ENCODE measurements at regions not wholly inside any gene's neighbourhood (a gene's known extent, or its start where the extent isn't known, plus 50 kb on each side); places are given as distances from the start of the nearest gene placed in this dataset.
"Not testable (repeated sequence)": the region's sequence is repeated elsewhere in the genome, so short reads cannot be mapped to it uniquely, and the experiment has no call there.

- Histone ChIP-seq H3K27ac (ENCODE audit: low read depth in 2 of 2, low read length in 1 of 2) (no peak overlapping the region), H3K4me1 (ENCODE audit: control insufficient read depth in 2 of 2, insufficient read depth in 2 of 2, low read length in 1 of 2) (no peaks in the 10 kb centered on the region), H3K9me3 (ENCODE audit: control insufficient read depth in 2 of 2, insufficient read depth in 1 of 2, low read depth in 1 of 2, low read length in 1 of 2) (no peaks in the 10 kb centered on the region), H3K27me3 (ENCODE audit: control insufficient read depth in 1 of 2, insufficient read depth in 2 of 2, low read length in 2 of 2) (no peaks in the 10 kb centered on the region), H3K36me3 (ENCODE audit: control insufficient read depth in 2 of 2, insufficient read depth in 2 of 2, low read length in 1 of 2) (no peaks in the 10 kb centered on the region), H3K4me3 (ENCODE audit: low read depth in 1 of 2, low read length in 2 of 2) (no peak overlapping the region)
- 27 to 28% methylated on average over 3 of the region's 3 CpGs for WGBS, 2 donors
Observed at GRCh38 chr1:185441605-185442004, 124.6 kb upstream of the IVNS1ABP start.

GRCh38 chr1:185440877-185441276 lies 123.8 kb upstream of the IVNS1ABP start:
- Histone ChIP-seq H3K4me3 (ENCODE audit: low read depth in 1 of 2, low read length in 2 of 2) (no peak overlapping the region), H3K27me3 (ENCODE audit: control insufficient read depth in 1 of 2, insufficient read depth in 2 of 2, low read length in 2 of 2) (no peaks in the 10 kb centered on the region), H3K27ac (ENCODE audit: low read depth in 2 of 2, low read length in 1 of 2) (no peak overlapping the region), H3K4me1 (ENCODE audit: control insufficient read depth in 2 of 2, insufficient read depth in 2 of 2, low read length in 1 of 2) (no peaks in the 10 kb centered on the region), H3K9me3 (ENCODE audit: control insufficient read depth in 2 of 2, insufficient read depth in 1 of 2, low read depth in 1 of 2, low read length in 1 of 2) (no peaks in the 10 kb centered on the region), H3K36me3 (ENCODE audit: control insufficient read depth in 2 of 2, insufficient read depth in 2 of 2, low read length in 1 of 2) (no peaks in the 10 kb centered on the region)

DNA sequence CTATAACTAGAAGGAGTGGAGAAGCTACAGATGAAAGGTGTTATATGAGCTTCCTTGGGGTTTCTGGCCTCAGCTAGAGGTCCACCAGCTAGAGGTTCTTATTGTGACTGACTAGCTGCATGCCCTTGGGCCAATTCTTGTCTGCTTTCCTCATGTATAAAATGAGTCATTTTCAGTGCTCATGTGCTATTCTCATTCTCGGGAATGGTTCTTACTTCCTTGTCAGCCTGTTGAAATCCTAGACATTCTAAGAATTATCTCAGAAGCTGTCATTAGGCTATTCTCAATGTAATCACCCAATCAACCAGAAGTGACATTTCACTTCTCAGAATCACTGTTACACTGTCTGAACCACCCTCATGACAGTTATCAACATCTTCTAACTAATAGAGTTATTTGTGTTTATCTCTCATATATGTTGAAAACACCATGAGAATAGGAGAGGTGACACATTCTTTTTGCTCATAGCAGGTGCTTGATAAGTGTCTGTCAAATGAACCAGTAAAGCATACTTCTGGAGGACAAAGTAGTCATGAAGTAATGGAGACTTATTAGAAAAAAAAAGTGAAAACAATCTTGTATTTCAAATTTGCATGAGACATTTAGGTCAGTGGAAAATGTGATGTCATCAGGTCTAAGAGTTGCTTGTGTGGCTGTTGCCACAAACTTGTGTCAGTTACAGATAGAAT lies 122.8 kb upstream of the IVNS1ABP start:
- 26 to 67% methylated on average over 1 of the region's 1 CpG for WGBS, 2 donors
- Histone ChIP-seq H3K4me3 (ENCODE audit: low read depth in 1 of 2, low read length in 2 of 2) (no peak overlapping the region), H3K4me1 (ENCODE audit: control insufficient read depth in 2 of 2, insufficient read depth in 2 of 2, low read length in 1 of 2) (no peaks in the 10 kb centered on the region), H3K27me3 (ENCODE audit: control insufficient read depth in 1 of 2, insufficient read depth in 2 of 2, low read length in 2 of 2) (no peaks in the 10 kb centered on the region), H3K27ac (ENCODE audit: low read depth in 2 of 2, low read length in 1 of 2) (peak overlapping the region in 1 of 2 donors; percentile 3), H3K9me3 (ENCODE audit: control insufficient read depth in 2 of 2, insufficient read depth in 1 of 2, low read depth in 1 of 2, low read length in 1 of 2) (no peaks in the 10 kb centered on the region), H3K36me3 (ENCODE audit: control insufficient read depth in 2 of 2, insufficient read depth in 2 of 2, low read length in 1 of 2) (no peaks in the 10 kb centered on the region)

GRCh38 chr1:185438936-185439335 lies 121.9 kb upstream of the IVNS1ABP start:
- Histone ChIP-seq H3K36me3 (ENCODE audit: control insufficient read depth in 2 of 2, insufficient read depth in 2 of 2, low read length in 1 of 2) (no peaks in the 10 kb centered on the region), H3K4me3 (ENCODE audit: low read depth in 1 of 2, low read length in 2 of 2) (no peak overlapping the region), H3K9me3 (ENCODE audit: control insufficient read depth in 2 of 2, insufficient read depth in 1 of 2, low read depth in 1 of 2, low read length in 1 of 2) (no peaks in the 10 kb centered on the region), H3K27ac (ENCODE audit: low read depth in 2 of 2, low read length in 1 of 2) (no peak overlapping the region), H3K27me3 (ENCODE audit: control insufficient read depth in 1 of 2, insufficient read depth in 2 of 2, low read length in 2 of 2) (no peaks in the 10 kb centered on the region), H3K4me1 (ENCODE audit: control insufficient read depth in 2 of 2, insufficient read depth in 2 of 2, low read length in 1 of 2) (no peaks in the 10 kb centered on the region)

GRCh38 chr1:185435696-185436379 lies 118.8 kb upstream of the IVNS1ABP start:
- no peak overlapping the region for H3K27ac ChIP-seq (ENCODE audit: low read depth in 2 of 2, low read length in 1 of 2)
- H3K27me3 ChIP-seq (ENCODE audit: control insufficient read depth in 1 of 2, insufficient read depth in 2 of 2, low read length in 2 of 2): no peaks in the 10 kb centered on the region
- H3K4me3 ChIP-seq (ENCODE audit: low read depth in 1 of 2, low read length in 2 of 2): no peak overlapping the region
- WGBS, 2 donors: 83 to 94% methylated on average over 1 of the region's 1 CpG
- H3K9me3 ChIP-seq (ENCODE audit: control insufficient read depth in 2 of 2, insufficient read depth in 1 of 2, low read depth in 1 of 2, low read length in 1 of 2): no peaks in the 10 kb centered on the region
- H3K4me1 ChIP-seq (ENCODE audit: control insufficient read depth in 2 of 2, insufficient read depth in 2 of 2, low read length in 1 of 2): no peaks in the 10 kb centered on the region
- no peaks in the 10 kb centered on the region for H3K36me3 ChIP-seq (ENCODE audit: control insufficient read depth in 2 of 2, insufficient read depth in 2 of 2, low read length in 1 of 2)

DNA sequence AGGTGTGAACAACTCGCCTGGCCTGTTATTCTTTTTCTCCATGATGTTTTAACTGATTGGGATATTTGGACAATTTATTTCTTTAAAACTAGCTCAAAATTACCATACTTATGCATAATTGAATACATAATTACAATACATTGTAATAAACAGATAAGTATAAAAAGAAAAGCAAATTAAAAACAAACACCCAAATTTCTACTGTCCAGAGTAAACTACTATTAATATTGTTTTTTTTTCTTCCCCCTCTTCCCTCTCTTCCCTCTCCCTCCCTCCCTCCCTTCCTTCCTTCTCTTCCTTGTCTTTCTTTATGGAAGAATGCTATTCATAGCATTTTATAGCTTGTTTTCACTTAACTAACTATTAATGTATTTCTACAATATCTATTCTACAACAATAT lies 117.7 kb upstream of the IVNS1ABP start:
- 96% methylated on average over 1 of the region's 1 CpG for WGBS, 2 donors
- H3K27me3 ChIP-seq (ENCODE audit: control insufficient read depth in 1 of 2, insufficient read depth in 2 of 2, low read length in 2 of 2): no peaks in the 10 kb centered on the region
- no peaks in the 10 kb centered on the region for H3K4me1 ChIP-seq (ENCODE audit: control insufficient read depth in 2 of 2, insufficient read depth in 2 of 2, low read length in 1 of 2)
- no peaks in the 10 kb centered on the region for H3K9me3 ChIP-seq (ENCODE audit: control insufficient read depth in 2 of 2, insufficient read depth in 1 of 2, low read depth in 1 of 2, low read length in 1 of 2)
- no peak overlapping the region for H3K4me3 ChIP-seq (ENCODE audit: low read depth in 1 of 2, low read length in 2 of 2)
- no peak overlapping the region for H3K27ac ChIP-seq (ENCODE audit: low read depth in 2 of 2, low read length in 1 of 2)
- H3K36me3 ChIP-seq (ENCODE audit: control insufficient read depth in 2 of 2, insufficient read depth in 2 of 2, low read length in 1 of 2): no peaks in the 10 kb centered on the region

- Histone ChIP-seq H3K9me3 (ENCODE audit: control insufficient read depth in 2 of 2, insufficient read depth in 1 of 2, low read depth in 1 of 2, low read length in 1 of 2) (no peaks in the 10 kb centered on the region), H3K36me3 (ENCODE audit: control insufficient read depth in 2 of 2, insufficient read depth in 2 of 2, low read length in 1 of 2) (no peaks in the 10 kb centered on the region), H3K27ac (ENCODE audit: low read depth in 2 of 2, low read length in 1 of 2) (no peak overlapping the region), H3K4me1 (ENCODE audit: control insufficient read depth in 2 of 2, insufficient read depth in 2 of 2, low read length in 1 of 2) (no peaks in the 10 kb centered on the region), H3K4me3 (ENCODE audit: low read depth in 1 of 2, low read length in 2 of 2) (no peak overlapping the region), H3K27me3 (ENCODE audit: control insufficient read depth in 1 of 2, insufficient read depth in 2 of 2, low read length in 2 of 2) (no peaks in the 10 kb centered on the region)
- 75 to 77% methylated on average over 2 of the region's 2 CpGs for WGBS, 2 donors
Observed at GRCh38 chr1:185433667-185434066, 116.6 kb upstream of the IVNS1ABP start.

DNA sequence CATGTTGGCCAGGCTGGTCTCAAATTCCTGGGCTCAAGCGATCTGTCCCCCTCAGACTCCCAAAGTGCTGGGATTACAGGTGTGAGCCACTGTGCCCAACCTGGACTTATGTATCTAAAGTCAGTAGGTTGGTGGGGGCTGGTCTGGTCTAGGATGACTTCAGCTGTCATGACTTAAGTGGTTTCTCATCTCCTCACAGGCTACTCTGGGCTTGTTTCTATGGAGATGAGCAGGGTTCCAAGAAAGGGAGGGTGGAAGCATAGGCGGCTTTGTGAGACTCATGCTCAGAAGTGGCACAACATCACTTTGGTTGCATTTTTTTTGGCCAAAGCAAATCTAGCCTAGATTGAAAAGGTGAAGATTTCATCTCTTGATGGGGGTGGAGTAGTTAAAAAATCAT lies 115.9 kb upstream of the IVNS1ABP start:
- WGBS, 2 donors: 95 to 97% methylated on average over 2 of the region's 2 CpGs
- no peaks in the 10 kb centered on the region for H3K36me3 ChIP-seq (ENCODE audit: control insufficient read depth in 2 of 2, insufficient read depth in 2 of 2, low read length in 1 of 2)

DNA sequence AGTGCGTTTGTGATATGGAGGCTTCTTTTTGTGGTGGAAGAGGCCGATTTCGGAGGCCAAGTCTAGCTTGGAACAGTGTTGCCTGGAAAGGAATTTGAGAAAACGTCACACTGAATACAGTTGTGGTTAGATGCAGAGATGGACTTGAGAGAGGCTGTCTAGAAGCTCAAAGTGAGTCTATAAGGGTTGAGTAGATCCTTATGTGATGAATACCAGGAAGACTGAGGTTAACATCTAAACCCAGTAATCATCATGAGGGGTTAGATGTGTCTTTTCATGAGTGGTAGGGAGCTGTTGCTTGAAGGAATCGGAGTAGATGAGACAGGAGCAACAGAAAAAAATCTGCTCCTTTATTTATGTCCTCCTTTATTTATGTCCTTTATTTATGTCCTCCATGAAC lies 114.6 kb upstream of the IVNS1ABP start:
- Histone ChIP-seq H3K27ac (ENCODE audit: low read depth in 2 of 2, low read length in 1 of 2) (no peak overlapping the region), H3K4me3 (ENCODE audit: low read depth in 1 of 2, low read length in 2 of 2) (no peak overlapping the region), H3K36me3 (ENCODE audit: control insufficient read depth in 2 of 2, insufficient read depth in 2 of 2, low read length in 1 of 2) (no peaks in the 10 kb centered on the region), H3K27me3 (ENCODE audit: control insufficient read depth in 1 of 2, insufficient read depth in 2 of 2, low read length in 2 of 2) (no peaks in the 10 kb centered on the region), H3K4me1 (ENCODE audit: control insufficient read depth in 2 of 2, insufficient read depth in 2 of 2, low read length in 1 of 2) (no peaks in the 10 kb centered on the region), H3K9me3 (ENCODE audit: control insufficient read depth in 2 of 2, insufficient read depth in 1 of 2, low read depth in 1 of 2, low read length in 1 of 2) (no peaks in the 10 kb centered on the region)
- WGBS, 2 donors: 73 to 86% methylated on average over 5 of the region's 5 CpGs

More for the DNA sequence above, 115.9 kb upstream of the IVNS1ABP start:
- H3K4me1 ChIP-seq (ENCODE audit: control insufficient read depth in 2 of 2, insufficient read depth in 2 of 2, low read length in 1 of 2): no peaks in the 10 kb centered on the region
- H3K27ac ChIP-seq (ENCODE audit: low read depth in 2 of 2, low read length in 1 of 2): no peak overlapping the region
- H3K27me3 ChIP-seq (ENCODE audit: control insufficient read depth in 1 of 2, insufficient read depth in 2 of 2, low read length in 2 of 2): no peaks in the 10 kb centered on the region
- no peak overlapping the region for H3K4me3 ChIP-seq (ENCODE audit: low read depth in 1 of 2, low read length in 2 of 2)
- no peaks in the 10 kb centered on the region for H3K9me3 ChIP-seq (ENCODE audit: control insufficient read depth in 2 of 2, insufficient read depth in 1 of 2, low read depth in 1 of 2, low read length in 1 of 2)

GRCh38 chr1:185429668-185430067 lies 112.6 kb upstream of the IVNS1ABP start:
- not testable (repeated sequence) for H3K4me3 ChIP-seq (ENCODE audit: low read depth in 1 of 2, low read length in 2 of 2); H3K9me3 ChIP-seq (ENCODE audit: control insufficient read depth in 2 of 2, insufficient read depth in 1 of 2, low read depth in 1 of 2, low read length in 1 of 2); H3K36me3 ChIP-seq (ENCODE audit: control insufficient read depth in 2 of 2, insufficient read depth in 2 of 2, low read length in 1 of 2); H3K27me3 ChIP-seq (ENCODE audit: control insufficient read depth in 1 of 2, insufficient read depth in 2 of 2, low read length in 2 of 2); H3K27ac ChIP-seq (ENCODE audit: low read depth in 2 of 2, low read length in 1 of 2); H3K4me1 ChIP-seq (ENCODE audit: control insufficient read depth in 2 of 2, insufficient read depth in 2 of 2, low read length in 1 of 2)
- 93% methylated on average over 1 of the region's 1 CpG for WGBS, 2 donors
